ENCODE measurements at regions not wholly inside any gene's neighbourhood (a gene's known extent, or its start where the extent isn't known, plus 50 kb on each side); places are given as distances from the start of the nearest gene placed in this dataset.
"Not testable (repeated sequence)": the region's sequence is repeated elsewhere in the genome, so short reads cannot be mapped to it uniquely, and the experiment has no call there.

DNA sequence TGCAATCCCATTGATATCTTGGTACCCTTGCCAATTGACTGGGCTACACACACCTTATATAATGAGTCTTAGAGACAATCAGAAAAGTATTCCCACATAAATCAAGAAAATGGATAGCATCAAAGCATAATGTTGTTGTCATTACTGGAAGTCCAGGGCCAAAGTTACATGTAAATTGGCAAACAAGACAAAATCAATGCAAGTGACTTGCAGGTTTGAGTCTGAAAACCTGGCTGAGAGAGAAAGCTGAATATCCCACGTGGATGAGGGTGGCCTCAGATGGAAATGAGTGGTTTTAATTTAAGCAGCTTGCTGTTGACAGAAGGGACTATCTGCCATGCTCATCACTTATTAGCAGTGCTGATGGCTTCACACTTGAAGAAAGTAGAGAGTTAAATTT, 324.0 kb upstream of the MON1B start:
- POLR2A ChIA-PET = no interaction called here
- no peaks in the 10 kb centered on the region for H3K9me3 Mint-ChIP-seq
- ATAC-seq (ENCODE audit: low read depth) = no peak
- no peak for DNase-seq
- no peaks in the 10 kb centered on the region for H3K36me3 Mint-ChIP-seq
- H3K4me1 Mint-ChIP-seq = no peaks in the 10 kb centered on the region
- H3K27ac Mint-ChIP-seq = no peak overlapping the region
- H3K27me3 Mint-ChIP-seq = no peaks in the 10 kb centered on the region
- H3K4me3 Mint-ChIP-seq = no peak overlapping the region

DNA sequence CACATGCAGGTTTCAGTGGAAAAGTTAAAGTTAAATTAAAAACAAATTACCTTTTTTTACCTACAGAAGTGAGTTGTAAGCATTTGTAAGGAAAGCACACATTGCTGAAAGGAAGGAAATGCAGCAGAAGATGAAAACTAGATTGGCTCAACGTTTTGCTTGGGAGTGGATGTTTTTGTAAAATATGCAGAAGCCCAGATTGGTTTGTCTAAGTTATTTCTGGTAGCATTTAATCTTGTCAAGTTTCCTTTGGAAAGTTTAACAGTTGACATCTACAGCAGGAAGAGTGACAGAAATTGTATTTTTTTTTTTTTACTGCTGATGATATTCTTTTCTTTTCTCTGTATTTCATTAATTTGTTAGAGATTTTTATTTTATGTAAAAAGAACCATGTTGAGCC, 315.1 kb upstream of the MON1B start:
- peaks cover 3% of the 10 kb centered on the region for H3K9me3 Mint-ChIP-seq
- no peaks in the 10 kb centered on the region for H3K4me1 Mint-ChIP-seq
- POLR2A ChIA-PET = no interaction called here
- H3K27ac Mint-ChIP-seq = no peak overlapping the region
- DNase-seq (no peak), ATAC-seq (ENCODE audit: low read depth) (no peak)
- no peaks in the 10 kb centered on the region for H3K27me3 Mint-ChIP-seq
- no peaks in the 10 kb centered on the region for H3K36me3 Mint-ChIP-seq
- H3K4me3 Mint-ChIP-seq = no peak overlapping the region

DNA sequence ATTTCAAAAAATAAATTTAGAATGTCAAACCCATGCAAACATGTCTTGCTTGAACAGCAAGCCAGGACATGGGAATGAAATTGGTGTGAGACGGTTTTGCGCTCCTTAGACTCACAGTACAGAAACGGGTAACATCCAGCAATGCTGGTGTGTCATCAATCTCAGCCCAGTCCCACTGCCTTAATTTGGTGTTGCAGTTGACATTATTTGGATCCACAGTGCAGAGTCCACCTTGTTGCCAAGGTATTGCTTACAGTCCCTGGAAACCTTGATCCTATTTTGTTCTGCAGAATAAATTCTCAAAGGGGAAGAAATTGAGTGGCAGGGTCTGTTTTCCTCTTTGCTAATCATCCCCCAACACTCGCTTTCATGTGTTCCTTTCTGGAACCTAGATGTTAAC, 311.6 kb upstream of the MON1B start:
- Mint-ChIP-seq H3K9me3 (peaks cover 3% of the 10 kb centered on the region), H3K4me3 (no peak overlapping the region), H3K4me1 (no peaks in the 10 kb centered on the region), H3K27me3 (no peaks in the 10 kb centered on the region), H3K36me3 (no peaks in the 10 kb centered on the region), H3K27ac (no peak overlapping the region)
- ATAC-seq (ENCODE audit: low read depth) = no peak
- POLR2A ChIA-PET = no interaction called here
- no peak for DNase-seq

DNA sequence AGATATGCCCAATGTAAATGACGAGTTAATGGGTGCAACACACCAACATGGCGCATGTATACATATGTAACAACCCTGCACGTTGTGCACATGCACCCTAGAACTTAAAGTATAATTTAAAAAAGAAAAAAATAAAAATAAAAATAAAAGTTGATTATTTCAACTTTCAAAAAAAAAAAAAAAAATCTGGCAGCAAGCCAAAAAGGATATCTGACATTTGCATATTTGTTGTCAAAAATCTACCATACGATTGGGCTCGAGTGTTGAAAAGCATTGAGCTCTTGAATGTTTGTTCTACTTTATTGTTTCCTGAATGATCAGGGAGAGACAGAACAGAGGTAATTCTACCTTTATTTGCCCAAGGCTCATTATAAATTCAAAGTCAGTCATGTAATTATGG, 310.5 kb upstream of the MON1B start:
- H3K27me3 Mint-ChIP-seq = not testable (repeated sequence)

DNA sequence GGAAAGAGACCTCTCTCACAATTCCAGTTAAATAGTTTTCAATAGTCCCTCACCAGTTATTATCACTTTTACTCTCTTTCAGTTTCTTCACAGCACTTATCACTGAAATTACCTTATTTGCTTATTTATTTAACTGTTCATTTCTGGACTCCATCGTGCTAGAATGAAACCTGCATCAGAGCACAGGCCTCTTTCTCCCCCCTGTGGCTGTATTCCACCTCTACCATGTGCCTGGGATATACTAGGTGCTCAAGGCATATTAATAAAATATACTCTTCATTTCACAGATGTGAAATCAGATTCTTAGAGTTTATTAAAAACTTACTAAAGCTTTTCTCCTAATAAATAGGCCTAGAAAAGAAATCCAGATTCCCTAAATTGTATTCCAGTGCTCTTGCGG, 308.9 kb upstream of the MON1B start:
- Mint-ChIP-seq H3K27ac (no peak overlapping the region), H3K4me3 (no peak overlapping the region), H3K27me3 (no peaks in the 10 kb centered on the region), H3K36me3 (no peaks in the 10 kb centered on the region), H3K4me1 (no peaks in the 10 kb centered on the region), H3K9me3 (peaks cover 3% of the 10 kb centered on the region)
- ATAC-seq (ENCODE audit: low read depth) (no peak), DNase-seq (no peak)
- POLR2A ChIA-PET = no interaction called here

More for the DNA sequence above, 310.5 kb upstream of the MON1B start:
- DNase-seq; POLR2A ChIA-PET; H3K4me3 Mint-ChIP-seq; H3K27ac Mint-ChIP-seq; H3K4me1 Mint-ChIP-seq; H3K36me3 Mint-ChIP-seq; H3K9me3 Mint-ChIP-seq; ATAC-seq (ENCODE audit: low read depth): not testable (repeated sequence)

DNA sequence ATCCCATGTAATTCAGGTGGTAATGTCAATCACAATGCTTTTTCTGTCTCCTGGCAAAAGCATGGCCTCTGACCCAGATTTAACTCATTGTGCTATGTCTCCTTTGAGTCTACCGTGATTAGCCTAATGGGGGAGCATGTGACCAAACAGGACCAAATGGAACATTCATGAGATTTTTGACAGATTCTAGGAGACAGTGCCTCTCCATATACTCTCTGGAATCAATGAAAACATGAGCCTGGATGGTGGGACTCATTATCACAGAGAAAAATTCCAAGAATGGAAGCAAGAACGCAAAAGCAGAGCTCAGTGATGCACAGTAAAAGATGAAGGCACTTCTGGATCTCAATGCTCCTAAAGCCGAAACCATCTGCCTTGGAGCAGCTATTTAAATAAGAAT, 307.9 kb upstream of the MON1B start:
- POLR2A ChIA-PET = no interaction called here
- DNase-seq (no peak), ATAC-seq (ENCODE audit: low read depth) (no peak)
- H3K9me3 Mint-ChIP-seq = peaks cover 3% of the 10 kb centered on the region
- H3K36me3 Mint-ChIP-seq = no peaks in the 10 kb centered on the region
- no peak overlapping the region for H3K27ac Mint-ChIP-seq
- H3K4me3 Mint-ChIP-seq = no peak overlapping the region
- H3K27me3 Mint-ChIP-seq = no peaks in the 10 kb centered on the region
- H3K4me1 Mint-ChIP-seq = no peaks in the 10 kb centered on the region

DNA sequence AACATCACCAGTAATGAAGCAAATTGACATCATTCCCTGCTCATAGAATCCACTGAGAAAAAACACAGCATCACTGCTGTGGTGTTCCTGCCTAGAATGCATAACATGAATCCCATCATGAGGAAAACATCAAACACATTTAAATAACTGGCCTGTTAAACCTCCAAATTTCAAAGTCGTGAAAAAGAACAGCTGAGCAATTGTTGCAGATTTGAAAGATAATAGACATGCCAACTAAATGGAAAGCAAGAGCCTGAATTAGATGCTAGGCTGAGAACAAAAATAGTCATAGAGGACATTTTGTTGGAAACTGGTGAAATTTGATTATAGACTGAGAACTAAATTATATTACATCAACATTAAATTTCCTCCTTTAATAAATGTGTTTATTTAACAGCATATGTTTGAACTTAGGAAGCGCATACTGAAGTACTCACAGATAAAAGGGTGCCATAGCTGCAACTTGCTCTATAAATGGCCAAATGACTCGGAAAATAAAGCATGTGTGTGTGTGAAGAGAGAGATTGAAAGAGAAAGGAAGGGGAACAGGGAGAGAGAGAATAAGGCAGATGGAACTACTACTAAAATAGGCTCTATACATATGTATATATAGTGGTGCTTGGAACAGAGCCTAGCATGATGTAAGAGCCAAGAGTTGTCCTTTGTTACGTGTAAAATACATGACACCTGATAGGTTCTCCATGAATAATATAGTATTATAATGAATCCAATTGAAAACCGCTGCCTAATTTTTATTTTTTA, 305.0 kb upstream of the MON1B start:
- no peak for ATAC-seq (ENCODE audit: low read depth)
- no peaks in the 10 kb centered on the region for H3K9me3 Mint-ChIP-seq
- POLR2A ChIA-PET = no interaction called here
- H3K36me3 Mint-ChIP-seq = no peaks in the 10 kb centered on the region
- H3K4me3 Mint-ChIP-seq = no peak overlapping the region
- DNase-seq = no peak
- H3K27ac Mint-ChIP-seq = no peak overlapping the region
- H3K4me1 Mint-ChIP-seq = no peaks in the 10 kb centered on the region
- H3K27me3 Mint-ChIP-seq = no peaks in the 10 kb centered on the region

DNA sequence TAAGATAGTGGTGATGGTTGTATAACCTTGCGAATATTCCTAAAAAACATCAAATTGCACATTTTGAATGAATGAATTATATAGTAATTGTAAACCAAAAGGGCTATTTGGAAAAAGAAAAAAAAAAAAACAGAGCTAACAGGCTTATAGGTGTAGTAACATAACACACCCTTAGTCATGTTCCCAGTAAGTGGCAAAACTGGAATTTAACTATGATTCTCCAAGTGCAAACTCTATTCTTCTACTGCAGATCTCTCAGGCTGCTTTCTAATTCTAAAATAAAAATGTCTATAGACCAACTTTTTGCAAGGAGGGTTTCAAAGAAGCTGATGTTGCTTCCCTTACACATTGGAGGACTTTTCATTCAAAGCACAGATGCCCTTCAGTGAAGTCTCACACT, 293.2 kb upstream of the MON1B start:
- Mint-ChIP-seq H3K36me3 (no peaks in the 10 kb centered on the region), H3K27me3 (no peaks in the 10 kb centered on the region), H3K27ac (no peak overlapping the region), H3K4me3 (no peak overlapping the region), H3K4me1 (no peaks in the 10 kb centered on the region), H3K9me3 (peaks cover 1% of the 10 kb centered on the region)
- DNase-seq (no peak), ATAC-seq (ENCODE audit: low read depth) (no peak)
- POLR2A ChIA-PET = no interaction called here

DNA sequence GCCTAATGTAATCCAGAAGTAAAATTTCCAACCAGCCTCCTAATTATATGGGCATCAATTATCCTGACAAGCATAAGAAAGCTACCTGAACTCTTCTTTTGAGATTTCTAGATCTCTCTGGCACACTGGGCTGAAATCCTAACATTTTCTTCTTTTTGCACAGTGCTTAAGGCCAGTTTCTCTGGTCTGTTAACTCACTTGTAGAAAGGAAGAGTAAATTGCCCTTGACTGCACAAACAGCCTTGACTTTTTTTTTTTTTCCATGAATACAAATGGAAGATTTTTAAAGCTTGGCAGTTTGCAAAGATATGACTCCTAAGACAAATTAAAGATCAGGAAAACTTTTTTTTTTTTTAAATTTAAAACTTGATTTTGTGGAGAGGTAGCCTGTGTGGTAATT, 291.2 kb upstream of the MON1B start:
- H3K36me3 Mint-ChIP-seq = no peaks in the 10 kb centered on the region
- H3K9me3 Mint-ChIP-seq = peaks cover 1% of the 10 kb centered on the region
- DNase-seq = no peak
- no peaks in the 10 kb centered on the region for H3K4me1 Mint-ChIP-seq
- no peak overlapping the region for H3K27ac Mint-ChIP-seq
- H3K4me3 Mint-ChIP-seq = no peak overlapping the region
- POLR2A ChIA-PET = no interaction called here
- ATAC-seq (ENCODE audit: low read depth) = no peak
- no peaks in the 10 kb centered on the region for H3K27me3 Mint-ChIP-seq

DNA sequence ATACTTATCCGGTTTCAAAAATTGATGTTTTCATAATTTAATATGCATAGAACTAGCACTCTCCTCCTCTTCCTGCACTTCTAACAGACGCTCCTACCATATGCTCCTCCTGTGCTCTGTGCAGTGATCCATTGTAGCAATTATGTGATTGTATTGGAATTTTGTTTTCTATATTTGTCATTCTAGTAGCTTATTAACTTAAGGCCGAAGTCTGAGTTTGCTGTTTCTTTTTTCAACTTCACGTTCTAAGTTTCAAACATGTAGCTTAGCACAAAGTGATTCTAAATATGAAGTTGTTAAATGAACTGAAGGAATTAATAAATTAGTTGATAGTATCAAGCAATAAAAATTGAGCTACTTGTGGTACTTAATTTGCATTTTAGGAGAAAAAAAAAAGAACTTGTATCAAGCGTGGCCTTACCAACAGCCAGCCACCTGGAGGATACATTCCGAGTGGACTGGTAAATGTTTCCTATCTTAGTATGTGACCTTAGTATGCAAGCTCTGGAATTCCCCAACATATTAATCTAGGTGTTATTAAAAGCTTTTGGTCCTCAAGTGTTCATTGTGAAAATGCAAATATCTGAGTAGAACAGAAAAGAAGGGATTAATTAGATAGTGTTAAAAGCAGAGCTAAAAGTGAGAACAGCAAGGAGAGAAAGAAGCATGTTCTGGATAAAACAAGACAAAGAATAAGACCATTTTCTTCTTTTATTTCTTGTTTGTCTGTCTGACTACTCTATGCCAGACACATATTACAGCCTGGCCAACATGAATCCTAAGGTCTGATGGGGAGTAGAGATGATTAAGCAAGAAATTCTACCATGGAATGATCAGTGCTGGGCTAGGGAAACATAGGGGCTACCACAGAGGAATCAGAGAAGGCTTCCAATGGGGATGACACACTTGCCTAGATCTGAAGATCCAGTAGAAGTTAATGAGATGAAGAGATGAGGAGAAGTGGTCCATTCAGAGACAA, 290.4 kb upstream of the MON1B start:
- POLR2A ChIA-PET = no interaction called here
- Mint-ChIP-seq H3K27me3 (no peaks in the 10 kb centered on the region), H3K9me3 (peaks cover 1% of the 10 kb centered on the region), H3K4me1 (no peaks in the 10 kb centered on the region), H3K27ac (no peak overlapping the region), H3K4me3 (no peak overlapping the region), H3K36me3 (no peaks in the 10 kb centered on the region)
- DNase-seq (no peak), ATAC-seq (ENCODE audit: low read depth) (no peak)

DNA sequence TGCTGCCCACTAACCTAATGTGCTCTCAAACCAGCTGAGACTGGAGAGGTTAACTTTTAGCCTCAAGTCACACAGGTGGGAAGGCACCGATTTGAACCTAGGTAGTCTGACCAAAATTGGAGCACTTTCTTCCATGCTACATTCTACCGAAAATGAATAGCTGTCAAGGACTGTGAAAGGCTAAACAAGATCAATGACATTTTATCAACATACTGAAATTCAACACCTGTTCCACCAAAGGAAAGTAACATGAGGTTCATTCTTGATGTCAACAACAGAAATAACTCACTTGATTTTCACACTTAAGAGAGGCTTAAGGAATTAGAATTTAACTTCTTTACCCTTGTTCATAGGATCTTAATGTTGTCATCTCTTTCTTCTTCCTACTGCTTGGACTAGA, 284.4 kb upstream of the MON1B start:
- H3K27me3 Mint-ChIP-seq = no peaks in the 10 kb centered on the region
- no peaks in the 10 kb centered on the region for H3K36me3 Mint-ChIP-seq
- POLR2A ChIA-PET = no interaction called here
- DNase-seq = no peak
- H3K4me3 Mint-ChIP-seq = no peak overlapping the region
- no peaks in the 10 kb centered on the region for H3K9me3 Mint-ChIP-seq
- no peaks in the 10 kb centered on the region for H3K4me1 Mint-ChIP-seq
- no peak for ATAC-seq (ENCODE audit: low read depth)
- no peak overlapping the region for H3K27ac Mint-ChIP-seq

DNA sequence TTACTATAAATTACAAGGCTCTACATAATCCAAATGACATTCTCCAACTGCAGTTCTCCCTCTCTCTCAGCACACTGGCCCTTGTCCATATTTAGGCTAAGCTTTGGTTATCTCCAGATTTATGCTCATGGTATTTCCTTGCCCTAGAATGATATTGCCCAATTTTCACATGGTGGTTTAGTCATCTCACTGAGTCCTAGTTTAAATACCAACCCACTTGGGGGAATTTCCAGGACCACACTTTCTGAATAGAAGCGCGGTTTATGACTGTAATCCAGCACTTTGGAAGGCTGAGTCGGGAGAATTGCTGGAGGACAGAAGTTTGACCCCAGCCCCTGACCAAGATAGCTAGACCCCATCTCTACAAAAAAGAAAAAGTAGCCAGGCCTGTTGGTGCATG, 280.1 kb upstream of the MON1B start:
- Mint-ChIP-seq H3K27ac (no peak overlapping the region), H3K4me1 (no peaks in the 10 kb centered on the region), H3K36me3 (no peaks in the 10 kb centered on the region), H3K27me3 (no peaks in the 10 kb centered on the region), H3K4me3 (no peak overlapping the region), H3K9me3 (no peaks in the 10 kb centered on the region)
- POLR2A ChIA-PET = no interaction called here
- DNase-seq = no peak
- no peak for ATAC-seq (ENCODE audit: low read depth)

DNA sequence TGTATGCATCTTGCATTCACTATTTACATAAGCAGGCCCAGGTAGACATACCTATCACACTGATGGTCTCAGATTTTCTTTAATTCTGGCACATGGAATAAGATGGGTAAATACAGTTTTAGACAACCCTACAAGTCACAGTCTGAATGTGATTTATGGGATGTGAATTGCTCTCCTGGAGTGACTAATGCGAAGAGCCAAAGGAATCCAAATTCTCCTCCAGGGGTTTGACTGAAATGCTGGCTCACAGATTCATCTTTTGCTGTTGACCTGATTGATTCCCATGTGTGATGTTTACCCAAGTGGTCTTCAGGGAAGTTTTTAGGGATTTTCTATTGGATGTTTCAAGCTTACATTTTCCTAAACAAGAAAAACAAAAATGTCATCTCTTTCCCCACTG, 277.9 kb upstream of the MON1B start:
- POLR2A ChIA-PET = no interaction called here
- no peak overlapping the region for H3K27ac Mint-ChIP-seq
- no peak for DNase-seq
- no peaks in the 10 kb centered on the region for H3K9me3 Mint-ChIP-seq
- H3K4me1 Mint-ChIP-seq = no peaks in the 10 kb centered on the region
- ATAC-seq (ENCODE audit: low read depth) = no peak
- no peaks in the 10 kb centered on the region for H3K27me3 Mint-ChIP-seq
- no peaks in the 10 kb centered on the region for H3K36me3 Mint-ChIP-seq
- no peak overlapping the region for H3K4me3 Mint-ChIP-seq

DNA sequence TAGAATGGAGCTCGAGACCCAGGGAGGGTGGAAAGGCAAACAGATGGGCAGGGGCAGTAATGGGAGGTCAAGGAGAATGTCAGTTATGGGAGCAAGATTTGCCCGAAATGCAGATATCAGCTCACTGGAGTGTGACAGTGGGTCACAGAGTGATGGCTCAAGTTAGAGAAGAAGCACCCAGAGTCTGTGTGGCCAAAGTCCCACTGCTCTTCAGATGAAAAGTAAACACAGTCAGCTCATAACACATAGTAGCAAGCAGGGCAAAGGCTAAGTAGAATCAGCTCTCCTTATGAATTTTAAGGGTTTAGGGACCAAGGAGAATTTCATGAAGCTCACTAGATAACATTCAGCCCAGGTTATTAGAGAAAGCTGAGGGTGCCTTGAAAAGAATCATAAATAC, 264.9 kb upstream of the MON1B start:
- DNase-seq (no peak), ATAC-seq (ENCODE audit: low read depth) (no peak)
- Mint-ChIP-seq H3K36me3 (no peaks in the 10 kb centered on the region), H3K9me3 (peaks cover 3% of the 10 kb centered on the region), H3K4me1 (no peaks in the 10 kb centered on the region), H3K27me3 (no peaks in the 10 kb centered on the region), H3K4me3 (no peak overlapping the region), H3K27ac (no peak overlapping the region)
- POLR2A ChIA-PET = no interaction called here
